ENCODE measurements at regions not wholly inside any gene's neighbourhood (a gene's known extent, or its start where the extent isn't known, plus 50 kb on each side); places are given as distances from the start of the nearest gene placed in this dataset.

- H3K4me1 ChIP-seq (ENCODE audit: control insufficient read depth in 1 of 2, insufficient read depth in 2 of 2, low read depth in 1 of 2, low read length in 1 of 2) = peaks cover 0 to 2% of the 10 kb centered on the region in 2 experiments; a peak in 1 of 4 replicates
- no peak overlapping the region for H3K27ac ChIP-seq (ENCODE audit: low read depth in 2 of 2, low read length in 1 of 2)
- H4K20me1 ChIP-seq (ENCODE audit: insufficient read depth) = no peaks in the 10 kb centered on the region
- no peaks in the 10 kb centered on the region for H3K9me2 ChIP-seq
- H3K27me3 ChIP-seq (ENCODE audit: insufficient read depth) = no peaks in the 10 kb centered on the region; the same call in 1 of the 2 replicates
- H2AFZ ChIP-seq (ENCODE audit: low read depth) = no peak overlapping the region
- TF ChIP-seq ELF1 (IDR thresholded peaks at IDR 0.05) = no peak
- no peak for TF ChIP-seq MXI1 (IDR thresholded peaks at IDR 0.05; ENCODE audit: low read depth, low read length)
- no peak for TF ChIP-seq FOXJ3 (CRISPR knock-in tag; IDR thresholded peaks at IDR 0.05)
- no peak for TF ChIP-seq GABPA (IDR thresholded peaks at IDR 0.05; ENCODE audit: low read depth)
- TF ChIP-seq SMC3 (IDR thresholded peaks at IDR 0.05; ENCODE audit: low read depth, low read length) = no peak
- TF ChIP-seq FOXM1 (IDR thresholded peaks at IDR 0.05; ENCODE audit: low read depth) = no peak
- no peak for TF ChIP-seq USF2 (IDR thresholded peaks at IDR 0.05; ENCODE audit: borderline replicate concordance, low read depth, low read length)
- no peak for TF ChIP-seq NRF1 (IDR thresholded peaks at IDR 0.05; ENCODE audit: low read depth, low read length)
- no peak for TF ChIP-seq FOSL2 (IDR thresholded peaks at IDR 0.05; ENCODE audit: borderline replicate concordance, low read depth)
- TF ChIP-seq POLR2AphosphoS5 (IDR thresholded peaks at IDR 0.05; ENCODE audit: low read depth, low read length) = no peak
- TF ChIP-seq TAF1 (IDR thresholded peaks at IDR 0.05; ENCODE audit: borderline replicate concordance, low read depth, low read length) = no peak
- TF ChIP-seq REST (IDR thresholded peaks at IDR 0.05; ENCODE audit: low read depth, low read length) = no peak
- TF ChIP-seq PBX3 (IDR thresholded peaks at IDR 0.05) = no peak
- TF ChIP-seq EP300 (IDR thresholded peaks at IDR 0.05; ENCODE audit: borderline replicate concordance in 1 of 2, low read depth in 1 of 2, low read length in 1 of 2) = no peak
- no peak for TF ChIP-seq RAD21 (IDR thresholded peaks at IDR 0.05; ENCODE audit: low read length)
- no peak for TF ChIP-seq RCOR1 (IDR thresholded peaks at IDR 0.05; ENCODE audit: low read length)
- no peak for TF ChIP-seq YY1 (IDR thresholded peaks at IDR 0.05; ENCODE audit: low read depth)
- H3K9ac ChIP-seq = no peak overlapping the region
- WGBS (ENCODE audit: low lambda C conversion rate) = 60% methylated on average over 4 of the region's 4 CpGs
- no peaks in the 10 kb centered on the region for H3K79me2 ChIP-seq (ENCODE audit: insufficient read depth)
- H3F3A ChIP-seq (replicated peaks; ENCODE audit: insufficient read depth) = no peaks in the 10 kb centered on the region
- no peak overlapping the region for H3K4me3 ChIP-seq (ENCODE audit: low read depth in 2 of 2, low read length in 1 of 2)
- H3K4me2 ChIP-seq = no peak overlapping the region
- DNase-seq = no peak
- ChIA-PET CTCF (no interaction called here), POLR2A (no interaction called here)
- H3K36me3 ChIP-seq (replicated peaks in 1 of 2; ENCODE audit: control insufficient read depth in 1 of 2, insufficient read depth in 2 of 2, low read length in 1 of 2) = no peaks in the 10 kb centered on the region
- no peaks in the 10 kb centered on the region for H3K9me3 ChIP-seq
These were observed 285.7 kb downstream of the TBC1D4 start for GRCh38 chr13:75196147-75196837.
